RKO (cell line): ENCODE measurements at regions not wholly inside any gene's neighbourhood (a gene's known extent, or its start where the extent isn't known, plus 50 kb on each side); places are given as distances from the start of the nearest gene placed in this dataset.
A peak's percentile ranks its signal among the peaks of the same experiment; 100 is the strongest.

Experiments
- DNase-seq: peaks from one replicate; pipeline ENCODE4 v3.0.0-alpha.2; 2016; ENCODE audit warnings: low spot score

GRCh38 chr10:106467506-106467905, 697.0 kb downstream of the SORCS1 start:
- no peak for DNase-seq

GRCh38 chr10:106457522-106457921, 707.0 kb downstream of the SORCS1 start:
- no peak for DNase-seq

- no peak for DNase-seq
Measured at GRCh38 chr10:106454233-106454632, 710.3 kb downstream of the SORCS1 start.

DNA sequence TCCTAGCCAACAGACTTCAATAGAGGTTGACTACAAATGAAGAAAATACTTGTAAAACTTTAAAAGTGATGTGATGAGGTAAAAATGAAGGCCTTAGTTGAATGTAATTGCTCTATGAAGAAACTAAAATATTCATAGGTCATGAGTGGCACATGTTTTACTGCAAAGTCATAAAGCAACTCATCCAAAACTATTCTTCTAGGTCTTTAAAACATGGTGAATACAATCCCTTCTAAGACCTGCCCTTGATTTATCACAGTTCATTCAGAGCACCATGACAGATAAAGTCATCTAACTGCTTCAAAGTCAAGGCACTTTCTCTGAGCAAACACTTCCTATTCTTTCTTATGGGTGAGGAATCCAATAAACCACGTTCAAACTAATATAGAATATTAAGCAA, 713.5 kb downstream of the SORCS1 start:
- no peak for DNase-seq

DNA sequence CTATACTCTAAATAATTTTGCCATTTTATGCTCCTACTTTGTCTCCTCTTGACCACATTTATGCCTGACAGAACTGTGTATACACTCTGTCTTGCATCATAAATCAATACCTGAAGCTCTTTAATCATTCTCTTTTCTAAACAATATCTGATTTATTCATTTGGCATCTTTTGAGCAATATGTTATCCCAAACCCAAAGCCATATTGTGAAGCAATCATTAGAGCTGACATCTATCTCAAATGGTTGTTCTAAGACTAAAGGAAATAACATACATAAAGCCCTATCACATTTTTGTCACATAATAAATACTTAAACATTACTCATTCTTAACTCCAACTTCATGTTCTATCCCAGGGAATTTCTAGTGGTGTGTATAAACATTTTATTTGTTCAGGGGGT, 717.6 kb downstream of the SORCS1 start:
- no peak for DNase-seq

DNA sequence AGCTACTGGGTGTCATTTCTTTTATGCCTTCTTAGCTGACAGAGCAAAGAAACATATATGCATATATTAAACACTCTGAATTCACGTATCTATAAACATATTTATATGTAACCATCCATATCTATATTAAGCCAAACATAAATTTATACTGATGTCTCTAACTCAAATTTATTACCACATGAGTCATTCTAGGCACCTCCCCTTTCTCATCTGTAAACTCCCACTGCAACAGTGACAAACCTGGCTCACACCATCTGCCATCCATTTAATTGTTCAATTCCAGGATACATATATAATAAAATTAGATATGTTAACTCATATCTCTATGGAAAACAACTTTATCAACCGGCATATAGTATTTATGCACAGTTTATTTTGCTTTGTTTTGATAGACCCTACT, 722.3 kb downstream of the SORCS1 start:
- DNase-seq = no peak

DNA sequence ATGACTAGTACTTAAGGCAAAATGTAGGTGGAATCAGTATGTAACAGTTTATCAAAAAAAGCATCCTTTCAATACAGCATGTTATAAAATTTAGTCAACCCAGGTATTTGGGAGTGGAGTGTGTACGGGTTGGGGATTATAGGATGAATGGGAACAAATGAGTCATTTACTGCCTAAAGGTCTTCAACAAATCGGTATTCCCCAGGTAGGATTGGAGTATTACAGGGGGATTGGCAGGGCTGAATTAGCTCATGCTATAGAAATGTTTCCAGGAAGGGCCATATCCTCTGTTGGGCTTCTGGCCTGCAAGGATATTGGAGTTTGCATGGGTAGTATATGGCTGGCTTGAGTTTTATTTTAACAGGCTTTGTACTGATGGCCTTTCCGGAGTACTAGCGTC, 723.7 kb downstream of the SORCS1 start:
- no peak for DNase-seq

DNA sequence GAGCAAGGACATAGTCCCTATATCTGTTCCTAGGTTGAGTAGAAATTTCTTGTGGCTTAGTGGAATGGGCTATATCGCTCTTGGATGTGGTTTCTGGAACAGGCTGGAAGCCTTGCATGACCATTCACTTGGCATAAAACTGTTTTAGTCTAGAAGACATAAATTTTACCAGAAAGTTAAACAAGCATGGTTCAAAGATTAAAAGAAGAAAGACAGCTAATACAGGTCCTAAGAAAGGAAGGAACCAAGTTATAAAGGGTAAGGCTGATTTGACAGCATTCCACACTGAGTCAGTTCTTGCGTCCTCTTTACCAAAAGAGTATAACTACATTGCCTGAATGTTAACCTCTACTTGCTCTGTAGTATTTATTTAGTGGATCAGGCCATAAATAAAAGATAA, 724.2 kb downstream of the SORCS1 start:
- DNase-seq = no peak

DNA sequence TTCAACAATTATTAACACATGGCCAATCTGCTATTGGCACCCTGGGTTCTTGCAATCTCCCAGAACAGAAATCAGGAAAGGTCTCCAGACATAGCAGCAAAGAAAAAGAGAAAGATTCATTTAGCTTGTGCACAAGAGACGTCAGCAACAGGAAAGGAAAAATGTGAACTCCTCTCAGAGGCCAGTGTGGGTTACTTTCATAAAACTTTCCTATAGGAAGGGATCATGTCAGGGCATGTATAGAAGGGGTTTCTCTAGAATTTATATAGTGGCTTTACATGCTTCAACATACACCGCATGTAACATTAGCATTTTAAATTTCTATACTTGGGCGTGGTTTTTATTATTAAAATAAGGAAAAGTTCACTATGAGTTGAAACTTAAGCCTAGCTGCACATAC, 725.1 kb downstream of the SORCS1 start:
- DNase-seq = no peak

- DNase-seq = no peak
Measured at GRCh38 chr10:106438386-106438785, 726.1 kb downstream of the SORCS1 start.

DNA sequence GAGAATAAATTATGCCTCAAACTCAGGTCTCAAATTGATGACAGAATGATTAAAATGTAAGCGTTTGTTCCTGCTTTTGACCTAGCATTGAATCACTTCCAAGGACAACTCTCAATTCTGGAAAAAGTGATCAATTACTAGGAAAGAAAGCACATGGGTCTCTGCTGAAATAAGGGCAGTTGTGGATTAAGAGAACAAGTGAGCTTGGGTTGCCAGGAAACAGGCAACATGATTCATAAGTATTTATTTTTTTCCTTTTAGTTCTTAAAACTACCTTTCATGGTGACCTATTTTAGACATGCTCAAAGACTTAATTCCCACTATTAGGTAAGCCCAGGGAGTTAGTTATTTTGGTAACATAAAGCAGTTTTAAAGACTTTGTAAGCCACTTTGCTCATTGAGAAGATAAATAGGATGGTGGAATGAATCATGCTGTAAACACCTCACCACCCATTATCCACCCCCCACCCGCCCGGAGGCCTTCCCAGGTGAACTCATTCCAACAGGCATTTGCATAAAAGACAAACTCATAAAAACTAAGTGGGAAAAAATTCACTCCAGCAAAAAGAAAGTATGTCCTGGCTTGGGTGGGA, 728.3 kb downstream of the SORCS1 start:
- no peak for DNase-seq

DNA sequence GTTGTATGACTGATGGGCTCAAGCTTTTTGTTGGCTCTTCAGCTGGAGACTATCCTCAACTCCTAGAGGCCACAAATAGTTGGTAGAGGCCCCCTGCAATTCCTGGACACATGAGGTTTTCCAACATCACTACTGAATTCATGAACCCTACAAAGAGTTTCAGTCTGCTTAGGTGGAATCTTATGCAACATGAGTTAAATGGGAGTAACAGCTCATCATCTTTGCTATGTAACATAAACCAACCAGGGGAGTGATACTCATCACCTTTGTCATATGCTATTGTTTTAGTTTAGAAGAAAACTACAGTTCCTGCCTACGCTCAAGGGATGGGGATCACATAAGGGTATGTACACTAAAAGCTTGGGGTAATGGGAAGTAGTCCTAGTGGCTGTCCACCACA, 729.4 kb downstream of the SORCS1 start:
- DNase-seq = no peak

GRCh38 chr10:106424981-106425380, 739.5 kb downstream of the SORCS1 start:
- DNase-seq = no peak

DNA sequence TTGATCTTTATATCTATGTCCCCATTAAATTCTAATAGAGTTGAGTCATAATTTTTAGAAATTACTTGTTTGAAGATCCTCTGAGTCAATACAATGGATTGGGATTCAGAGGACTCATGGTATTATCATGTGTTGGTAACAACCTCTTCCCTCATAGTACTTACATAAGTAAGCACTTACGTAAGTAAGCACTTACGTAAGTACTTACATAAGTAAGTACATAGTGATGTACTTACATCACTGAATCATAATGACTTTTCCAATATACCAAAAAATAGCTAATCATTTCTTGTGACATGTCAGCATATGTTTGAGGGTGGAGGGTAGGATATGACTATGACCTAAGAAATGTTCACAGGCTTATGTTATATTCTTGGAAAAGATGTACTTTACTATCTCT, 740.5 kb downstream of the SORCS1 start:
- peak; percentile 43 for DNase-seq

DNA sequence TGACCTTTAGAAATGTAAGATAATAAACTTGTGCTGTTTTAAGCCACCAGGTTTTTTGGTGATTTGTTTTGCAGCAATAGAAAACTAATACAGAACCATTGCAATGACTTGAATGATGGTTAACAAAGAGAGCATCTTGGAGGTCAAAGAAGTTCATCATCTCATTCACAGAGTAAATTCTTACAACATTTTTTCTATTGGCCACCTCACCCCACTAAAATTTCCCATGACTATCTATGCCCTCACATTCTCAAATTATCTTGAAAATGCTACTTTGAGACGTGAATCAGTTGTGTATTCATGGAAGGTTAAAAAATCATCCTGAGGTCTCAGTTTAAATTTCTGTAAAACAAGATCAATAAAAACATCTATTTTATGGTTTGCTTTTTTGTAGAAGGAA, 754.2 kb downstream of the SORCS1 start:
- no peak for DNase-seq

DNA sequence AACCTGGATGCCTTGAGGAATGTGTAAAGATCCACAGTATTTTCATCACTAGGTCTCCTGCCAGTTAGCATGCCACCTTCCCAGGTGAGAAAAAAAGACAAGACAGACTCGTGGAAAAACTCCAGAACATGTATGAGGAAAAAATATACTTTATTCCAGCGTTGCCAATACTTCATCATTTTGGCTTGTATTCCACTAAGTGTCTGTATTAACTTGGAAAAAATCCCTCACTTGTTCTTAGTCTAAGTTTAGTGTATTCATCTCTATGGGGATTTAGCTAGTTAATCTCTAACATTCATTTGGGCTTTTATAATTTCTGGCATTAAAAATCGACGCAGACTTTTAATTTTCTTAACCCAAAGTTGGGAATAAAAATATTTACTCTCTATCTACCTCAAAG, 759.4 kb downstream of the SORCS1 start:
- DNase-seq = no peak

- no peak for DNase-seq
Measured at GRCh38 chr10:106402458-106402857, 762.0 kb downstream of the SORCS1 start.

DNA sequence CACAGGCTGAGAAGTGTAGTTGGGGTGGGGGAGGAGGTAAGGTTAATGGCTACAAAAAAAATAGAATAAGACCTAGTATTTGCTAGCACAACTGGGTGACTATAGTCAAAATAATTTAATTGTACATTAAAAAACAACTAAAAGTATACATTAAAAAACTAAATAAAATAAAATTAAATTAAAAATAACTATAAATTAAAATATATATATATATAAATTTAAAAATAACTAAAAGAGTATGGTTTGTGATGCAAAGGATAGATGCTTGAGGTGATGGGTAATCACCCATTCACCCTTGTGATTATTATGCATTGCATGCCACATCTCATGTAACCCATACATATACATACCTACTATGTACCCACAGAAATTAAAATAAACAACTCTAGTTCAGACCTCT, 762.5 kb downstream of the SORCS1 start:
- no peak for DNase-seq

GRCh38 chr10:106401161-106401560, 763.3 kb downstream of the SORCS1 start:
- DNase-seq = no peak

DNA sequence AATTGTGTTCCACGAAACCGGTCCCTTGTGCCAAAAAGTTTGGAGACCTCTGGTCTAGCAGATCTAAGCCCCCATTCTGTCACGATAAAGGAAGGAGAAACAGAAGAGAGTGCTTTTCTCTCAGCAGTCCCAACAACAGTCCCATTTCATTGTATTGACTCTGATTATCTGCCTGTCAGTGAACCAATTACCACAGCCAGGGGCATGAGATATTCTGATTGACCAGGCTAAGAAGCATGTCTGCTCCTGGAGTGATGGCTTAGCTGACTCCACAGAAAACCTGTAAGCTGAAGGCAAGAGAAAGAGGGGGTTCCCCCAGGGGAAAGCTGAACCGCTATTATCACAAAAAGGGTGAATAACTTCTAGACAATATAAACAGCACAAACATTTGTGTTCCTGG, 765.4 kb downstream of the SORCS1 start:
- DNase-seq = no peak

DNA sequence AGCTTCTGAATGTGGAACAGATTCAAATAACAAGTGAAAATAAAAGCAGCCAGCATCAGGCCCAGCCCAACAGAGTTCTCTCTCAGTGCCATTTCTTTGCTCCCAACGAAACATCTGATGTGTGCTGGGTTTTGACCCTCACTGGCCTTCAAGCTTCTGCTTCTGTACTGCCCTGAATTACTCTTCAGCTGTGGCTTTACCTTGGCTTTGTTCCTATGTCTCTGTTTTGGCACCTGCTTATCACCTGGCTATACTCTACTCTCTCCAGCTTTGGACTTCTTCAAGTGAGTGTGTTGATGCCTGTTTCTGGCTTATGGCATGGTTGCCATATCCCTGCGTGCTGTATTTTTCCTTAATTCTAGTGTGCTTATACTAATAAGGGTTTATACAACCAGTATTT, 768.3 kb downstream of the SORCS1 start:
- DNase-seq = no peak

DNA sequence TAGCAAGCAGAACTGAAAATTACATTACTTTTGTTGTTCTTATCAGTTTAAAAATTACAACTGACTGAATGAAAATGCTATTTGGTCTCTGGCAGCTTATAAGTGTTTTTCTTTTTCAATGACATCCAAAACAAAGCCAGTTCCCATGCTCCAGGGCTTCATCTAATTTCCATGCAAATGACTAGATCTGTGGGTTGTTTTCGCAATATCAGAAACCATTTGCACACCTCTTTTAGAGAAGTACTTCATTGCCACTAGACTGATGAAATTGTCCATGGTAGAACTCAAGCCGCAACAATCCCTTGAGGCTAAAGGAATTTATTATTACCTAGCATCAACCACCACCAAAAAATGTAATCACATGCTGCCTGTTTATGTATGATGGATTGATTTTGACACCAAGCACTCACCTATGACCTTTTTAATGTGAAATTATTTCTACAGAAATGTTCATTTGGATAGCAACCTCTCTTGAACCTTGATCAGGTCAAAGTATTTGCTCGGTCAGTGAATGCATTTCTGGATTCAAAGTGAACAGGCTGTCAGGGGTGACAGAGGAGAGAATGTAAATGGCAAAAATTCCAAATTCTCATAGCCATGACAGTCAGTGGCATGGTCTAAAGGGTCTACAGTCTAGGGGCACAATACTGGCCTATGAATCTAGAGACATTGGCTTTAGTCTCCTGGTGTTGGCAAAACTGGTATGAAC, 769.3 kb downstream of the SORCS1 start:
- no peak for DNase-seq

GRCh38 chr10:106392778-106393177, 771.7 kb downstream of the SORCS1 start:
- DNase-seq = no peak

DNA sequence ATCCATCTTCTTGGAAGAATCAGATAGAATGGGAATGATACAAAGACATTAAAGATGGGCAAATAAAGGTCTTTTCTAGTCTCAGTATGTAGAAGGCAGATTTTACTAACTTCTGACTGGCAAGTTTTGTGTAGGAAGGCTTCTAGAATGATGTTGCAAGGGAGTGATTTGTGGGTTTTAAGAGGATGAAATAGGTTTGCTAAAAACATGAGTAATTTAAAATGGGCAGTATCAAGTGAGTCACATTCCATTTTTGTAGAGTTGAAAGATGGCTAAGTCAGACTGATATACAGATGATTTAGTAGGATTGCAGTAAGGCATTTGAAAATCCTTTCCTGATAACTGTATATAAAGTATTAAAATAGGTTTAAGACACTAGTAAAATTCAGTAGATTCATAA, 777.4 kb downstream of the SORCS1 start:
- DNase-seq = no peak
